ENCODE measurements at regions not wholly inside any gene's neighbourhood (a gene's known extent, or its start where the extent isn't known, plus 50 kb on each side); places are given as distances from the start of the nearest gene placed in this dataset.

DNA sequence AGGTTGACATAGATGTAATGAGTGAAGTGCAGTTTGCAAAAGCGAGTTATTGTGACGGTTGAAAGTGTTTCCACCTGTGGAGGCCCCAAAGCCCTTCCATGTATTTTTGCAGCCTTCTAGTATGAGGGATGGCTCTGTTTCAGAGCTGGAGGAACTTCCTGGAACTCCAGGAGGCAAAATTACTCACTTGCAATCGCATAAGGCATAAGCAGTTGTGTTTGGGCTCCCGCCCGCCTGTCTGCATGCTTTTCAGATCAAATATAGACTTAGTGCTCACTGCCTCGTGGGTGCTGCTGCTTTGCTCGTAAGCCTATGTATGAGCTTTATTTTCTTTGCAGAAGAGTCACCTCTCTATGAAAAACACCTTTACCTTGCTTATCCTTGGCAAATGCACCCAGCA is 146.8 kb upstream of the LARGE1 start:
- TF ChIP-seq POLR2A (IDR thresholded peaks at IDR 0.05), result no peak
- TF ChIP-seq, protein P1, sequence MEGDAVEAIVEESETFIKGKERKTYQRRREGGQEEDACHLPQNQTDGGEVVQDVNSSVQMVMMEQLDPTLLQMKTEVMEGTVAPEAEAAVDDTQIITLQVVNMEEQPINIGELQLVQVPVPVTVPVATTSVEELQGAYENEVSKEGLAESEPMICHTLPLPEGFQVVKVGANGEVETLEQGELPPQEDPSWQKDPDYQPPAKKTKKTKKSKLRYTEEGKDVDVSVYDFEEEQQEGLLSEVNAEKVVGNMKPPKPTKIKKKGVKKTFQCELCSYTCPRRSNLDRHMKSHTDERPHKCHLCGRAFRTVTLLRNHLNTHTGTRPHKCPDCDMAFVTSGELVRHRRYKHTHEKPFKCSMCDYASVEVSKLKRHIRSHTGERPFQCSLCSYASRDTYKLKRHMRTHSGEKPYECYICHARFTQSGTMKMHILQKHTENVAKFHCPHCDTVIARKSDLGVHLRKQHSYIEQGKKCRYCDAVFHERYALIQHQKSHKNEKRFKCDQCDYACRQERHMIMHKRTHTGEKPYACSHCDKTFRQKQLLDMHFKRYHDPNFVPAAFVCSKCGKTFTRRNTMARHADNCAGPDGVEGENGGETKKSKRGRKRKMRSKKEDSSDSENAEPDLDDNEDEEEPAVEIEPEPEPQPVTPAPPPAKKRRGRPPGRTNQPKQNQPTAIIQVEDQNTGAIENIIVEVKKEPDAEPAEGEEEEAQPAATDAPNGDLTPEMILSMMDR (IDR thresholded peaks at IDR 0.05), result no peak
- no peak for TF ChIP-seq POLR2AphosphoS5 (IDR thresholded peaks at IDR 0.05)

All from stomach (tissue), 4 donors.